Panc1 (cell line): ENCODE measurements at regions not wholly inside any gene's neighbourhood (a gene's known extent, or its start where the extent isn't known, plus 50 kb on each side); places are given as distances from the start of the nearest gene placed in this dataset.

Experiments used
- ATAC-seq: fragments of 200-7000 bp; cut with Tn5 transposase; 2 replicates; pipeline ENCODE4 v1.9.1; 2020; ENCODE audit warnings: mild to moderate bottlenecking, moderate library complexity
- BruUV-seq: library from RNA; stranded (reverse); fragments of 400-500 nt; replicated peaks from 2 replicates; lab custom pipeline; 2021; lab: Mats Ljungman, UMichigan
- CTCF ChIA-PET: fragments of 300-600 bp; sonication (Branson Sonifier 250); formaldehyde crosslinking; loops from one replicate; lab custom pipeline; 2022; ENCODE audit warnings: antibody characterized with exemption; lab: Charles Lee
- POLR2A ChIA-PET: fragments of 300-600 bp; sonication (Branson Sonifier 250); formaldehyde crosslinking; loops from one replicate; lab custom pipeline; 2022; ENCODE audit warnings: antibody characterized with exemption; lab: Charles Lee
- DNase-seq: peaks from one replicate; pipeline ENCODE4 v3.0.0-alpha.2; 2010; ENCODE audit warnings: low read depth, low spot score
- H3K27ac ChIP-seq: 2 replicates; pipeline ENCODE4 v1.5.1; 2011; ENCODE audit warnings: mild to moderate bottlenecking, low read length, inconsistent platforms
- H3K27me3 ChIP-seq: fragments of 200-500 bp; sonication (Bioruptor generic); 2 replicates; pipeline ENCODE4 v1.6.0; 2014; ENCODE audit warnings: low read length, inconsistent platforms; ENCODE audit not compliant: control insufficient read depth, insufficient read depth
- H3K36me3 ChIP-seq: fragments of 200-500 bp; sonication (Bioruptor generic); 2 replicates; pipeline ENCODE4 v1.5.1; 2014; ENCODE audit warnings: inconsistent platforms, mild to moderate bottlenecking, low read length, moderate library complexity; ENCODE audit not compliant: control insufficient read depth, insufficient read depth
- H3K4me1 ChIP-seq: 2 replicates; pipeline ENCODE4 v1.5.1; 2011; ENCODE audit warnings: inconsistent platforms, mild to moderate bottlenecking, low read length, moderate library complexity; ENCODE audit not compliant: control insufficient read depth, insufficient read depth
- H3K4me3 ChIP-seq, 2 experiments: 2 replicates each; pipeline ENCODE4 v1.5.1; 2011 to 2012; ENCODE audit warnings: low read depth in 2 of 2, low read length in 2 of 2, mild to moderate bottlenecking in 2 of 2, inconsistent platforms in 1 of 2, moderate library complexity in 1 of 2
- H3K9me3 ChIP-seq: fragments of 200-500 bp; sonication (Bioruptor generic); 2 replicates; pipeline ENCODE4 v1.5.1; 2014; ENCODE audit warnings: low read depth, mild to moderate bottlenecking, inconsistent platforms, low read length, moderate library complexity; ENCODE audit not compliant: control insufficient read depth, insufficient read depth
- POLR2AphosphoS5 ChIP-seq: IDR thresholded peaks from 2 replicates; pipeline ENCODE4 v1.6.1; 2012; ENCODE audit warnings: mild to moderate bottlenecking, low read depth, low read length, moderate library complexity
- SIN3A ChIP-seq: IDR thresholded peaks from 2 replicates; pipeline ENCODE4 v1.6.1; 2012; ENCODE audit warnings: low read depth, mild to moderate bottlenecking, low read length, moderate library complexity, borderline replicate concordance; ENCODE audit not compliant: insufficient read depth
- TCF7L2 ChIP-seq: IDR thresholded peaks from 2 replicates; pipeline ENCODE4 v1.6.1; 2011; ENCODE audit warnings: mild to moderate bottlenecking, low read depth, low read length, inconsistent platforms
- in situ Hi-C: cut with HindIII; loops from 2 replicates; pipeline ENCODE4 v1.10.0; 2016; ENCODE audit warnings: low sequenced_read_pairs, low pct_unique_long_range_greater_than_20kb
- intact Hi-C: fragments of 100-400 bp; cut with micrococcal nuclease; formaldehyde crosslinking; loops from one replicate; pipeline ENCODE4 v1.10.0; 2022; ENCODE audit not compliant: unreplicated experiment
- TF ChIP-seq, protein P1 (sequence below), 2 experiments: IDR thresholded peaks; 2 replicates each; pipeline ENCODE4 v1.6.1; 2011 to 2012; ENCODE audit warnings: low read depth in 2 of 2, control low read depth in 1 of 2, low read length in 1 of 2, mild to moderate bottlenecking in 1 of 2, moderate library complexity in 1 of 2; ENCODE audit not compliant: insufficient read depth in 1 of 2
- TF ChIP-seq, protein P2 (sequence below): fragments of 450-650 bp; IDR thresholded peaks from 2 replicates; pipeline ENCODE4 v1.5.1; 2017; ENCODE audit warnings: mild to moderate bottlenecking

DNA sequence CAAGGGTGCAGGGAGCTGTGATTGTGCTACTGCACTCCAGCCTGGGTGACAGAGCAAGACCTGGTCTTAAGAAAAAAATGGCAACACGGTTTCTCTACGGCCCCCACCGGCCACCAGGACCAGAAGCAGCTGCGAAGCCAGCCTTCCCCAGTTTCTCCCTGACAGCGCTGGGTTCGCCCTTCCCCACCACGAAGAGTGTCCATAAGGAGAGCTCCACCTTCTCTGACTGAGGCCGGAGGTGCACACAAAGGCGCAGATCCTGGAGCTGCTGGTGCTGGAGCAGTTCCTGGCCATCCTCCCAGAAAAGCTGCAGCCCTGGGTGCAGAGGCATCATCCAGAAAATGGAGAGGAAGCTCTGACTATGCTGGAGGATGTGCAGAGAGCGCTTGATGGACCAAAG, 52.2 kb upstream of the ZNF599 start:
- Histone ChIP-seq H3K27ac (no peak overlapping the region), H3K27me3 (peaks cover 2% of the 10 kb centered on the region; the same call in 1 of the 2 replicates), H3K4me1 (no peaks in the 10 kb centered on the region), H3K36me3 (no peaks in the 10 kb centered on the region), H3K4me3 (no peak overlapping the region), H3K9me3 (no peaks in the 10 kb centered on the region)
- TF ChIP-seq, protein P1, sequence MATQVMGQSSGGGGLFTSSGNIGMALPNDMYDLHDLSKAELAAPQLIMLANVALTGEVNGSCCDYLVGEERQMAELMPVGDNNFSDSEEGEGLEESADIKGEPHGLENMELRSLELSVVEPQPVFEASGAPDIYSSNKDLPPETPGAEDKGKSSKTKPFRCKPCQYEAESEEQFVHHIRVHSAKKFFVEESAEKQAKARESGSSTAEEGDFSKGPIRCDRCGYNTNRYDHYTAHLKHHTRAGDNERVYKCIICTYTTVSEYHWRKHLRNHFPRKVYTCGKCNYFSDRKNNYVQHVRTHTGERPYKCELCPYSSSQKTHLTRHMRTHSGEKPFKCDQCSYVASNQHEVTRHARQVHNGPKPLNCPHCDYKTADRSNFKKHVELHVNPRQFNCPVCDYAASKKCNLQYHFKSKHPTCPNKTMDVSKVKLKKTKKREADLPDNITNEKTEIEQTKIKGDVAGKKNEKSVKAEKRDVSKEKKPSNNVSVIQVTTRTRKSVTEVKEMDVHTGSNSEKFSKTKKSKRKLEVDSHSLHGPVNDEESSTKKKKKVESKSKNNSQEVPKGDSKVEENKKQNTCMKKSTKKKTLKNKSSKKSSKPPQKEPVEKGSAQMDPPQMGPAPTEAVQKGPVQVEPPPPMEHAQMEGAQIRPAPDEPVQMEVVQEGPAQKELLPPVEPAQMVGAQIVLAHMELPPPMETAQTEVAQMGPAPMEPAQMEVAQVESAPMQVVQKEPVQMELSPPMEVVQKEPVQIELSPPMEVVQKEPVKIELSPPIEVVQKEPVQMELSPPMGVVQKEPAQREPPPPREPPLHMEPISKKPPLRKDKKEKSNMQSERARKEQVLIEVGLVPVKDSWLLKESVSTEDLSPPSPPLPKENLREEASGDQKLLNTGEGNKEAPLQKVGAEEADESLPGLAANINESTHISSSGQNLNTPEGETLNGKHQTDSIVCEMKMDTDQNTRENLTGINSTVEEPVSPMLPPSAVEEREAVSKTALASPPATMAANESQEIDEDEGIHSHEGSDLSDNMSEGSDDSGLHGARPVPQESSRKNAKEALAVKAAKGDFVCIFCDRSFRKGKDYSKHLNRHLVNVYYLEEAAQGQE (IDR thresholded peaks at IDR 0.05; ENCODE audit: insufficient read depth in 1 of 2, low read depth in 2 of 2, low read length in 1 of 2): no peak
- TF ChIP-seq POLR2AphosphoS5 (no peak), TCF7L2 (no peak), SIN3A (no peak)
- TF ChIP-seq, protein P2, sequence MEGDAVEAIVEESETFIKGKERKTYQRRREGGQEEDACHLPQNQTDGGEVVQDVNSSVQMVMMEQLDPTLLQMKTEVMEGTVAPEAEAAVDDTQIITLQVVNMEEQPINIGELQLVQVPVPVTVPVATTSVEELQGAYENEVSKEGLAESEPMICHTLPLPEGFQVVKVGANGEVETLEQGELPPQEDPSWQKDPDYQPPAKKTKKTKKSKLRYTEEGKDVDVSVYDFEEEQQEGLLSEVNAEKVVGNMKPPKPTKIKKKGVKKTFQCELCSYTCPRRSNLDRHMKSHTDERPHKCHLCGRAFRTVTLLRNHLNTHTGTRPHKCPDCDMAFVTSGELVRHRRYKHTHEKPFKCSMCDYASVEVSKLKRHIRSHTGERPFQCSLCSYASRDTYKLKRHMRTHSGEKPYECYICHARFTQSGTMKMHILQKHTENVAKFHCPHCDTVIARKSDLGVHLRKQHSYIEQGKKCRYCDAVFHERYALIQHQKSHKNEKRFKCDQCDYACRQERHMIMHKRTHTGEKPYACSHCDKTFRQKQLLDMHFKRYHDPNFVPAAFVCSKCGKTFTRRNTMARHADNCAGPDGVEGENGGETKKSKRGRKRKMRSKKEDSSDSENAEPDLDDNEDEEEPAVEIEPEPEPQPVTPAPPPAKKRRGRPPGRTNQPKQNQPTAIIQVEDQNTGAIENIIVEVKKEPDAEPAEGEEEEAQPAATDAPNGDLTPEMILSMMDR: no peak
- no TSS peak for BruUV-seq
- CTCF ChIA-PET: interaction anchor here (0.6 kb wide), 1 partner anchor 187 kb away, joined by 8 read pairs; no protein-coding TSS in a partner anchor
- POLR2A ChIA-PET: no interaction called here
- intact Hi-C loops: no loop called here
- in situ Hi-C loops: no loop called here
- DNase-seq (no peak), ATAC-seq (no peak)

DNA sequence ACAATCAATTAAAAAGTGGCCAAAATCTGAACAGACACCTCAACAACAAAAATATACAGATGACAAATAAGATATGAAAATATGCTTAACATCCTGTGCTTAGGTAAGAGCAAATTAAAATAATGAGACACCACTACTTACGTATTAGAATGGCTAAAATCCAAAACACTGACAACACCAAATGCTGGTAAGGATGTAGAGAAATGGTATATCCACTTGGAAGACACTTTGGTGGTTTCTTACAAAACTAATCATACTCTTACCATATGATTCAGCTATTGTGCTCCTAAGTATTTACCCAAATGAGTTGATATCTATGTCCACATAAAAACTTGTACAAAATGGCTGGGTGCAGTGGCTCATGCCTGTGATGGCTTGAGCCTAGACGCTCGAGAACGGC, 51.7 kb upstream of the ZNF599 start:
- in situ Hi-C loops: no loop called here
- no peak for DNase-seq
- H3K4me1 ChIP-seq: no peaks in the 10 kb centered on the region
- H3K4me3 ChIP-seq: no peak overlapping the region
- TF ChIP-seq, protein P2: no peak
- TF ChIP-seq SIN3A (no peak), TCF7L2 (no peak), POLR2AphosphoS5 (no peak)
- TF ChIP-seq, protein P1 (IDR thresholded peaks at IDR 0.05; ENCODE audit: insufficient read depth in 1 of 2, low read depth in 2 of 2, low read length in 1 of 2): no peak
- no peaks in the 10 kb centered on the region for H3K36me3 ChIP-seq
- intact Hi-C loops: no loop called here
- ChIA-PET CTCF (no interaction called here), POLR2A (no interaction called here)
- no peak overlapping the region for H3K27ac ChIP-seq
- H3K9me3 ChIP-seq: no peaks in the 10 kb centered on the region
- H3K27me3 ChIP-seq: peaks cover 2% of the 10 kb centered on the region; the same call in 1 of the 2 replicates
- no peak for ATAC-seq
- BruUV-seq: no TSS peak
